ENCODE measurements at regions not wholly inside any gene's neighbourhood (a gene's known extent, or its start where the extent isn't known, plus 50 kb on each side); places are given as distances from the start of the nearest gene placed in this dataset.

DNA sequence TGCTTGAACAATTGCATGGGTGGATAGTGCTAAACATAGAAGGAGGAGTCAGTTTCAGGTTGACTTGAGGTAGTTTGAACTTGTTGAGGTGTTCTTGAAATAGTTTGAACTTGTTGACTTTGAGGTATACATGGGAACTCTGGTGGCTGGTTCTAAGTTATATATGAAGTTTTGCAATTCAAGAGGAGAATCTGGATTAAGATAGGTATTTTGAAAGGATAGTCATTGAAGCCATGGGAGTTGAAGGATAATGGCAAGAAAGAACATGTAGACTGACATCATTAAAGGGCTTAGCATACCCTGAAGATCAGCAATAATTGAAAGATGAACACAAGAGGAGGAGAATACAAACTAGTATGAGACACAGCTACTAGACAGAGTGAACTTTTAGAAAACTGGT lies 181.9 kb upstream of the MRPS30 start:
- Histone ChIP-seq H3K27ac (ENCODE audit: low read depth, low read length) (no peak overlapping the region), H3K36me3 (ENCODE audit: insufficient read depth, low read length) (no peaks in the 10 kb centered on the region), H3K4me1 (ENCODE audit: control insufficient read depth, insufficient read depth, low read length, unreplicated experiment) (no peaks in the 10 kb centered on the region), H3K79me2 (ENCODE audit: control insufficient read depth, insufficient read depth, low read length, unreplicated experiment) (no peaks in the 10 kb centered on the region), H3K4me3 (ENCODE audit: low read depth, low read length) (no peak overlapping the region), H2AFZ (ENCODE audit: low read length, unreplicated experiment) (no peak overlapping the region), H3K27me3 (ENCODE audit: insufficient read depth, low read length) (no peaks in the 10 kb centered on the region)

DNA sequence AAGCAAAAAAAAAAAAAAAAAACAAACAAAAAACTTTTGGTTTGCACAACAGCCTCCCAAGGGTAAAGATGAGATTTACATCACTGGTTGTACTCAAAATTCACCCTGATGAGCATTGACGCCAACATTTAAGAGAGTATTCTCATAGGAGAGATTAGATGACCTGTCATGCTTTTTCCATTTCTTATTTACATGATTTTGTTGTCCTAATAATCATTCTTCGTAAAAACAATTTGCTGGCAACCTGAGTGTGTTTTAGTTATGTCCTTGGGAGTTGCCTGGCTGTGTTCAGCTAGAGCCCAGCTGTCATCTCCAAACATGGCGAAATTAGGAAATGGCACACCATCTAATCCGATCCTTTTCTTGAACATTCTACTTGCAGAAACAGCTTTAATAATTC lies 186.4 kb upstream of the MRPS30 start:
- H3K36me3 ChIP-seq (ENCODE audit: insufficient read depth, low read length): no peaks in the 10 kb centered on the region
- H3K4me1 ChIP-seq (ENCODE audit: control insufficient read depth, insufficient read depth, low read length, unreplicated experiment): no peaks in the 10 kb centered on the region
- H3K4me3 ChIP-seq (ENCODE audit: low read depth, low read length): no peak overlapping the region
- H3K79me2 ChIP-seq (ENCODE audit: control insufficient read depth, insufficient read depth, low read length, unreplicated experiment): no peaks in the 10 kb centered on the region
- H3K27me3 ChIP-seq (ENCODE audit: insufficient read depth, low read length): no peaks in the 10 kb centered on the region
- H2AFZ ChIP-seq (ENCODE audit: low read length, unreplicated experiment): no peak overlapping the region
- H3K27ac ChIP-seq (ENCODE audit: low read depth, low read length): no peak overlapping the region

DNA sequence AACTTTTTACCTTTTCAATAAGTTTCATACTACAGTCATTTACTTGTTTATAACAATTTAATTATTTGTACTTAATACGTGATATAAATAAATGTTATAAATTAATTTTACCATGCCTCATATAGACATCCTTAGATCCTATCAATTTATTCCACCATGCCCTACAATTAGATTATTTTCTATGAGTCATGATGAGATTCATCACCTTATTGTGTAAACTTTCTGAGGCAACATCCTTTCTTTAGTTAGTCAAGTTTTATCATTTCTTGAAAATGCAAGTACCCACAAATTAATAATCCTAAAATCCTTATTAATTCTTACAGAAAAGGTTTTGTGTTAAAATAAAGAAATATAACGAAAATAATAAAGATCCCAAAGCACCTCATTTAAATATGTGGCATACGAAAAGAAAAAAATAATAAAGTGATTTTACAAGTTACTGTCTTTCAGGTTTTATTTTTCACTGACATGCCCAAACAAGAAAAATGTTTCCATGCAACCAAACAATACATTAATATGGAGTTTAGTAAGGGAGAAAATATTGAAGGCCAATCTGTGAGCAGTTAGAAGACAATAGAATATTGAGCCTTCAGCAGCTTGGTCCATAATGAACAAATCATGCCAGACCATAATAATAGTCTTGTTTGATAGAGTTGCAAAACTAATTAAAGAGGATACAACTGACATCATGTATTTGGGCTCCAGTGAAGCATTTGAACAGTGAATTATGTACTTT lies 188.7 kb upstream of the MRPS30 start:
- no peaks in the 10 kb centered on the region for H3K27me3 ChIP-seq (ENCODE audit: insufficient read depth, low read length)
- H2AFZ ChIP-seq (ENCODE audit: low read length, unreplicated experiment): no peak overlapping the region
- no peak overlapping the region for H3K27ac ChIP-seq (ENCODE audit: low read depth, low read length)
- no peak overlapping the region for H3K4me3 ChIP-seq (ENCODE audit: low read depth, low read length)
- no peaks in the 10 kb centered on the region for H3K4me1 ChIP-seq (ENCODE audit: control insufficient read depth, insufficient read depth, low read length, unreplicated experiment)
- no peaks in the 10 kb centered on the region for H3K79me2 ChIP-seq (ENCODE audit: control insufficient read depth, insufficient read depth, low read length, unreplicated experiment)
- H3K36me3 ChIP-seq (ENCODE audit: insufficient read depth, low read length): no peaks in the 10 kb centered on the region

DNA sequence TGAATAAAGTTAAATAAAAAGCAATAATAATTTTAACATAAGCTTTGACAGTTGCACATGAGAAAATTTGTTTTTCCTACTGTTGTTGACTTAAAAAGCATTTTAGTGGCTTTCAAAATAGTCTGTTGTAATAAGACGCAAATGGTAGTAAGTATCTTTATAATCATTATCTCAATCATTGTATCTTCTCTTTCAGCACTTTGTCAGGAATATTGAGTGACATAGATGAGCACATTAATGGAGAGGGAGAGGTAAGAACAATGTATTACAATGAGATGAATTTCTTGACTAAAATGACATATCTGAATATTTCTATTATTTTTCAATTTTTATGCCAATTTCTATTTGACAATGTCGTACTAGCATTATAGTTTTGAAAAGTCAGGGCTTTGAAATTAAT lies 193.9 kb upstream of the MRPS30 start:
- no peak overlapping the region for H3K27ac ChIP-seq (ENCODE audit: low read depth, low read length)
- H3K4me1 ChIP-seq (ENCODE audit: control insufficient read depth, insufficient read depth, low read length, unreplicated experiment): no peaks in the 10 kb centered on the region
- H3K27me3 ChIP-seq (ENCODE audit: insufficient read depth, low read length): no peaks in the 10 kb centered on the region
- H3K36me3 ChIP-seq (ENCODE audit: insufficient read depth, low read length): no peaks in the 10 kb centered on the region
- H3K4me3 ChIP-seq (ENCODE audit: low read depth, low read length): no peak overlapping the region
- H3K79me2 ChIP-seq (ENCODE audit: control insufficient read depth, insufficient read depth, low read length, unreplicated experiment): no peaks in the 10 kb centered on the region
- no peak overlapping the region for H2AFZ ChIP-seq (ENCODE audit: low read length, unreplicated experiment)

DNA sequence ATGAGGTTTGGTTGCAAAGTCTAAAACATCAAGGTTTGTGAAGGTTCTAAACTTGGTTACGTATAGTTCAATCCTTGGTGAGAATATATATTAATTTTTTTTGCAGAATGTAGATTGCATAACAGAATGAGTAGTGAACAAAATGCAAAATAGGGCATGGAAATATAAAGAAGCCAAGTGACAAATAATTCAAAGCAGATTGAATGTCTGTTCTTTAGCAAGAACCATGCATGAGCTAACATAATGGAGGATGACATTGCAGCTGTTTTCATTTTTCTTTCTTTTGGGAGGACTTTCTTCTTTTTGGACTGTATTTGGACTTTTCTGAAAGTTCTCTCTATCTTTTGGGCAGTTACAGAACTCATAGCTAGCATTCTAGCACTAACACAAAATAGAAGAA lies 194.8 kb upstream of the MRPS30 start:
- no peaks in the 10 kb centered on the region for H3K27me3 ChIP-seq (ENCODE audit: insufficient read depth, low read length)
- no peak overlapping the region for H2AFZ ChIP-seq (ENCODE audit: low read length, unreplicated experiment)
- H3K27ac ChIP-seq (ENCODE audit: low read depth, low read length): no peak overlapping the region
- H3K4me1 ChIP-seq (ENCODE audit: control insufficient read depth, insufficient read depth, low read length, unreplicated experiment): no peaks in the 10 kb centered on the region
- no peaks in the 10 kb centered on the region for H3K79me2 ChIP-seq (ENCODE audit: control insufficient read depth, insufficient read depth, low read length, unreplicated experiment)
- H3K4me3 ChIP-seq (ENCODE audit: low read depth, low read length): no peak overlapping the region
- H3K36me3 ChIP-seq (ENCODE audit: insufficient read depth, low read length): no peaks in the 10 kb centered on the region

DNA sequence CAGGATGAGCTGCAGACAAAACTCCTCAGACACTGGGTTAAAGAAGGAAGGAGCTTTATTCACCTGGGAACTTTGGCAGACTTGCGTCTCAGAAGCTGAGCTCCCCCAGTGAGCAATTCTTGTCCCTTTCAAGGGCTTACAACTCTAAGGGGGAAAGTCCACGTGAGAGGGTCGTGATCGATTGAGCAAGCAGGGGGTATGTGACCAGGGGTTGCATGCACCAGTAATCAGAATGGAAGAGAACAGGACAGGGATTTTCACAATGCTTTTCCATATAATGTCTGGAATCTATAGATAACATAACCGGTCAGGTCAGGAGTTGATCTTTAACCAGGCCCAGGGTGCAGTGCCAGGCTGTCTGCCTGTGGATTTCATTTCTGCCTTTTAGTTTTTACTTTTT lies 202.8 kb upstream of the MRPS30 start:
- H3K4me3 ChIP-seq (ENCODE audit: low read depth, low read length): no peak overlapping the region
- no peak overlapping the region for H3K27ac ChIP-seq (ENCODE audit: low read depth, low read length)
- no peaks in the 10 kb centered on the region for H3K36me3 ChIP-seq (ENCODE audit: insufficient read depth, low read length)
- H3K79me2 ChIP-seq (ENCODE audit: control insufficient read depth, insufficient read depth, low read length, unreplicated experiment): no peaks in the 10 kb centered on the region
- H3K4me1 ChIP-seq (ENCODE audit: control insufficient read depth, insufficient read depth, low read length, unreplicated experiment): no peaks in the 10 kb centered on the region
- H3K27me3 ChIP-seq (ENCODE audit: insufficient read depth, low read length): no peaks in the 10 kb centered on the region
- no peak overlapping the region for H2AFZ ChIP-seq (ENCODE audit: low read length, unreplicated experiment)

DNA sequence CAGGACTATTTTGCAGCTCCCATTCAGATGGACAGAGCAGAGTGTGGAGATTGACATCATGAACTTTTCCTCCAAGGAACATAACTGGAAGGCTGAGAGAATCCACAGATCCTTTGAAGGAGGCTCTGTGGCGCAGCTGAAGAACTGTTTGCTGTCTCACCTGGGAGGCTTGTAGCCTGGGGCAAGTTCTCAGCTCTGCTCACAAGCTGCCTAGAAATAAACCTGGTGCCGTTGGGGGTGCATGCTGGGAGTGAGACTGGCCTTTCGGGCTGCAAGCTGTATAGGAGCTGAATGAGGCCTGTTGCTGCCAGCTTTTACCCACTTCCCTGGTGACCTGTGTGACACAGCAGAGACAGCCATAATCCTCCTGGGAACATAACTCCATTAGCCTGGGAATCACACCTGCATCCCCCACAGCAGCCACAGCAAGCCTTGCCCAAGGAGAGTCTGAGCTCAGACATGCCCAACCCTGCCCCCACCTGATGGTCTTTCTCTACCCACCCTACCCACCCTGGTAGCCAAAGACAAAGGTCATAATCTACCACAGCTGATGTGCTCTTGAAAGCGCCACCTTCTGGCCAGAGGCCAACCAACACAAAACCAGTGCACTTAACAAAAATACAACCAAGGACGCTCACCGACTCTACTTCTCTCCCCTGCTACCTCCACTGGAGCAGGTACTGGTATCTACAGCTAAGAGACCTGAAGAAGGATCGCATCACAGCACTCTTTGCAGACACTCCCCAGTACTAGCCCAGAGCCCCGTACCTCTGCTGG lies 205.1 kb upstream of the MRPS30 start:
- H2AFZ ChIP-seq (ENCODE audit: low read length, unreplicated experiment): no peak overlapping the region
- no peaks in the 10 kb centered on the region for H3K79me2 ChIP-seq (ENCODE audit: control insufficient read depth, insufficient read depth, low read length, unreplicated experiment)

DNA sequence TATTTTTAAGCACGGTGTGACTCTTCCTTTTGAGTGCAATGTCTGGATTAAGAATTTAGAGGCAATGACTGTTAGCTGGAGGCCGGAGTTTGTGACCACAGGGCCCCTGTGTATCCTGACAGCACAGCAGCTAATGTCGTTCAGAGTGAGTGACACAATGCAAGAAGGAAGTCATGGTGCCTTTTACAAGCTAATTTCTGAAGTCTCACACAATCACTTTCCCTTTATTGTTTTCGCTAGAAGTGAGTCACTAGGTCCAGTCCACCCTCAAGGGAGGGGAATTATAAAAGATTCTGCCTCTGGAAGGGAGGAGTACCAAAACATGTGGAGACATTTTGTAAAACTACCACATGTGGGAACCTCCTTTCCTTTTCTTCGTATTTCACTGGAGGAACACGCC lies 185.5 kb upstream of the FGF10 start:
- Histone ChIP-seq H3K4me1 (ENCODE audit: control insufficient read depth, insufficient read depth, low read length, unreplicated experiment) (no peaks in the 10 kb centered on the region), H2AFZ (ENCODE audit: low read length, unreplicated experiment) (no peak overlapping the region), H3K36me3 (ENCODE audit: insufficient read depth, low read length) (no peaks in the 10 kb centered on the region), H3K27ac (ENCODE audit: low read depth, low read length) (no peak overlapping the region), H3K27me3 (ENCODE audit: insufficient read depth, low read length) (no peaks in the 10 kb centered on the region), H3K4me3 (ENCODE audit: low read depth, low read length) (no peak overlapping the region), H3K79me2 (ENCODE audit: control insufficient read depth, insufficient read depth, low read length, unreplicated experiment) (no peaks in the 10 kb centered on the region)

More for the DNA sequence above, 205.1 kb upstream of the MRPS30 start:
- Histone ChIP-seq H3K36me3 (ENCODE audit: insufficient read depth, low read length) (no peaks in the 10 kb centered on the region), H3K4me3 (ENCODE audit: low read depth, low read length) (no peak overlapping the region), H3K27me3 (ENCODE audit: insufficient read depth, low read length) (no peaks in the 10 kb centered on the region), H3K27ac (ENCODE audit: low read depth, low read length) (no peak overlapping the region), H3K4me1 (ENCODE audit: control insufficient read depth, insufficient read depth, low read length, unreplicated experiment) (no peaks in the 10 kb centered on the region)

DNA sequence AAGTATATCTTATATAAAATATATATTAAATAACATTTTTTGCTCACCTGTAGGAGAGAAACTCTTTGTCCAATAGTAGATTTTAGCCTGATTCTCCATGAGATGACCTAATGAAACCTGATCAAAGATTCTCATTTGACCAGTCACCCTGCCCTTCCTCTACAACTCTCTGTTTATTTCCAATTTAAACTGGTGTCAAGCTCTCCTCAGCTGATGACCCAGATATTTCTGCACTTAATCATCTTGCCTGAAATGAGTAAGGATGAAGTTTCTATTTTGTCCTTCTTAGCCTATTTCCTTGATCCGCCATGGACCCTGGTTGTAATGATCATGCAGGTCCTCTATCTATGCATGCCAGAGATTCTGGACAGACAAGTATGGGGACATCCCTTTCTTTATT lies 179.3 kb upstream of the FGF10 start:
- no peaks in the 10 kb centered on the region for H3K27me3 ChIP-seq (ENCODE audit: insufficient read depth, low read length)
- H3K27ac ChIP-seq (ENCODE audit: low read depth, low read length): no peak overlapping the region
- H3K79me2 ChIP-seq (ENCODE audit: control insufficient read depth, insufficient read depth, low read length, unreplicated experiment): no peaks in the 10 kb centered on the region
- H3K4me3 ChIP-seq (ENCODE audit: low read depth, low read length): no peak overlapping the region
- no peaks in the 10 kb centered on the region for H3K36me3 ChIP-seq (ENCODE audit: insufficient read depth, low read length)
- no peak overlapping the region for H2AFZ ChIP-seq (ENCODE audit: low read length, unreplicated experiment)
- no peaks in the 10 kb centered on the region for H3K4me1 ChIP-seq (ENCODE audit: control insufficient read depth, insufficient read depth, low read length, unreplicated experiment)

DNA sequence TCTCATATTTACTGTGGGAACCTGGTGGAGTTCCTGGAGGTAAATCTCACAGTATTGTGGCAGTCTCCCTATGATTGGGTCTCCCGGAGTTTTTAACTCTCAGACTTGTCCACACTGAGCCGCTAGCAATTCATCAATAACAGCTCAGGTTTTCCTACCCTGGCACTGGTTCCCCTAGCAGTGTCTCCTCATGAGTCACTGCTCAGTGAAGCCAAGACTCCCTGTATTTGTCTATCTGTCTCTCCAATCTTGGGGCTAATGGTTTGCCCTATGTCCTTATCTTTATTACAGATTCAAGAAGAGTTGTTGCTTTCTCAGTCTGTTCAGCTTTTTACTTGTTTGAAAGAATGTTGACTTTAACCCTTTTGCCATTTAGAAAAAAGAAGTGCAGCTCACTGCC lies 176.7 kb upstream of the FGF10 start:
- Histone ChIP-seq H2AFZ (ENCODE audit: low read length, unreplicated experiment) (no peak overlapping the region), H3K4me3 (ENCODE audit: low read depth, low read length) (no peak overlapping the region), H3K27me3 (ENCODE audit: insufficient read depth, low read length) (no peaks in the 10 kb centered on the region)

DNA sequence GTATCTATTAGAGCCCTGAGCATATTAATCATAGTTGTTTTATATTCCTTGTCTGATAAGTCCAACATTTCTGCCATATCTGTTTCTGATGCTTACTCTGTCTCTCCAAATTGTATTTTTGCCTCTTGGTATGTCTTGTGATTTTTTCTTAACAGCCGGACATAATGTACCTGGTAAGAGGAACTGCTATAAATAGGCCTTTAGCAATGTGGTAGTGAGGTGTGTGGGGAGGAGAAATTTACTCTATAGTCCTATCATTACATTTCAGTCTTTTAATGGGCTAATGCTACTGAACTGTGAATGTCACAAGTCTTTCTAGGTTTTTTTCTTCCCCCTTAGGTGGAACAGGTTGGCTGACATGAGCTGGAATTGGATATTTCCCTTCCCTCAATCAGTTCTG lies 176.1 kb upstream of the FGF10 start:
- Histone ChIP-seq H3K4me1 (ENCODE audit: control insufficient read depth, insufficient read depth, low read length, unreplicated experiment) (no peaks in the 10 kb centered on the region), H3K27me3 (ENCODE audit: insufficient read depth, low read length) (no peaks in the 10 kb centered on the region), H3K79me2 (ENCODE audit: control insufficient read depth, insufficient read depth, low read length, unreplicated experiment) (no peaks in the 10 kb centered on the region), H3K36me3 (ENCODE audit: insufficient read depth, low read length) (no peaks in the 10 kb centered on the region), H3K4me3 (ENCODE audit: low read depth, low read length) (no peak overlapping the region), H3K27ac (ENCODE audit: low read depth, low read length) (no peak overlapping the region), H2AFZ (ENCODE audit: low read length, unreplicated experiment) (no peak overlapping the region)

More for the DNA sequence above, 176.7 kb upstream of the FGF10 start:
- no peaks in the 10 kb centered on the region for H3K36me3 ChIP-seq (ENCODE audit: insufficient read depth, low read length)
- no peak overlapping the region for H3K27ac ChIP-seq (ENCODE audit: low read depth, low read length)
- H3K4me1 ChIP-seq (ENCODE audit: control insufficient read depth, insufficient read depth, low read length, unreplicated experiment): no peaks in the 10 kb centered on the region
- no peaks in the 10 kb centered on the region for H3K79me2 ChIP-seq (ENCODE audit: control insufficient read depth, insufficient read depth, low read length, unreplicated experiment)

All from ACC112 (cell line).